Pons (tissue), 1 donor: ENCODE measurements at regions not wholly inside any gene's neighbourhood (a gene's known extent, or its start where the extent isn't known, plus 50 kb on each side); places are given as distances from the start of the nearest gene placed in this dataset.

Experiments used
- DNase-seq: peaks from one replicate; pipeline ENCODE4 v3.0.0-alpha.2; 2016; ENCODE audit warnings: low spot score

DNA sequence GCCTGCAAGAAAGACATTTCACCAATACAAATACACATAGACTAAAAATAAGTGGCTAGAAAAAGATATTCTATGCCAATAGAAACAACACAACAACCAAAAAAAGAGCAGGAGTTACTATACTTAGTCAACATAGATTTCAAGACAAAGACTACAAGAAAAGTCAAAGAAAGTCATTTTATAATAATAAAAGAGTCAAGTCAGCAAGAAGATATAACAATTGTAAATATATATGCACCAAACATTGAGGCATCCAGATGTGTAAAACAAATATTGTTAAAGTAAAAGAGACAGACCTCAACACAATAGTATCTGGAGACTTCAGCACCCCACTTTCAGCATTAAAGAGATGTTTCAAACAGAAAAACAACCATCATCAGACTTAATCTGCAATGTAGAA is 104.6 kb downstream of the AMY1C start:
- no peak for DNase-seq

DNA sequence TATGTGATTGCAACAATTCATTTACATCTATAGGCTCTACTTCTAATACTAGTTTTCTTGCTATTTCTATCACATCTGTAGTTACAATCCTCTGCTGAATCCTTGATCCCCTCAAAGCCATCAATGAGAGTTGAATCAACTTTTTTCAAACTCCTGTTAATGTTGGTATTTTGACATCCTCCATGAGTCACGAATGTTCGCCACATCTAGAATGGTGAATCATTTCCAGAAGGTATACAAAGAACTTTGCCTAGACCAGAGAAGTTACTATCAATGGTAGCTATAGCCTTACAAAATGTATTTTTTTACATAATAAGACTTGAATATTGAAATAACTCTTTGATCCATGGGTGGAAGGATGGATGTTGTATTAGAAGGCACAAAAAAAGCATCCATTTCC is 110.0 kb downstream of the AMY1C start:
- no peak for DNase-seq

DNA sequence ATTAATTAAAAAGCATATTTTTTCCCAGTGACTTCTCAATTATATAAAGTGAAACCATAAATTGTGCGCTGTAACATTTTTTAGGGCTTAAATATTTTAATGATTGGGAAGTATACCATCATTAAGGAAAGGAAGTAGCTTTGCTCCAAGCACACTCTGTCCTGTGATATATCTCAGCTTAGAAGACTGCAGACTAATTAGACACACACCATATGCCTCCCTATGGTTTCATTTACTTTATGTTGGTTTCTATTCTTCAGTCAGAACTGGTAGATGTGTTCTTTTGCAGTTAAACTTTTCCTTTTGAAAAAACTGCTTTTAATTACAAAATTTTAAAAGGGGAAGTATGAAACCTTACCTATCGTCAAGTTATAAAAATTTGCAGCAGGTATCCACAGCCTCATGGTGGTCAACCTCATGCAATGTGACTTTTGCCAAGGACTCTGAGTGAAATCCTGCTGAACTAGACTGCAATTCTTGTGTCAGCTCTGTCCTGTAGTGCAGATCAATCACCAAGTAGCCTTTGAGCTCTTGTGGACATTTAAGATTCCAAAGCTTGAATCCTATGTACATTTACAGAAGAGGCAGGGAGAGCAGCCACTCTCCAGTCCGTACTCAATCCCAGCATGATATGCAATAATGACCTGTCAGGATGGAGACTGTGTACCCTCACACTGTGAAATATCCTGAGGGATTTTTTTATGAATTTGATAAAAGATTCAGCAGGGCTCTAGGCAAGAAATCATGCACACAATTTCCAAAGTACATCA is 149.1 kb downstream of the AMY1C start:
- DNase-seq, result no peak

DNA sequence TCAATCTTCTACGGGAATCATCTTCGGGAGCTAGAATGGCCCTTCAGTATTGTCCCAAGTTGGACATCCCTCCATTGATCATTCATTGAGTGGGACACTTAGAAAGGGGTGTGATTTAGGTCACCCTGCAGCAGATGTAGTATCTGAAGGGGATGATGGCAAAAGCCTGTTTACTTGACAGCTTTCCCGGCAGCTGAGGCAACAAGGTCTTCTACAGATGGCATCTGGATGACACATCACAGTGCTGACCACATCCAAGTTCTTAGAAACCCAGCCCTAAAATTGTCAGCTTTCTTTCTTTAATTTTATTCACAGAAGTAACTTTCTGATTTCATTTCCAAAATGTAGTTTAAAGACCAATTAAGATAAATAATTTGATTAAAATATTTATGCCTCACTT is 150.3 kb downstream of the AMY1C start:
- DNase-seq, result no peak

DNA sequence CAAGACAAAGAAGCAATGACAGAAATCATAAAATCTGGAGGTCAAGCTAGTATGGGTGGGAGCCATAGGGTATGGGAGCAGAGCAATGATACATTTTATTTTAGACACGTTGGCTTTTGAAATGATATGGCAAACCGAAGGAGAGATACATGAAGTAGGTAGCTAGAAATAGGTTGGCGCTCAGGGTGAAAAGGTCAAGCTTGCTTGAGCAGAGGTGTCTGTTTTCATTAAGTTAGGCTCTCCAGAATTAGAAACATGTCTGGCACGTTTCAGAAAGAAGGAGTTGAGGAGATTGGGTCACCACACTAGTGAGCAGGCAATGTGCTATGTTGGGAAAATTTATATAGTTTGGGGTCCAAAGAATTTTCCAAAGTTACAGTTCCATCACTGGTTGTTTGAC is 151.4 kb downstream of the AMY1C start:
- no peak for DNase-seq

DNA sequence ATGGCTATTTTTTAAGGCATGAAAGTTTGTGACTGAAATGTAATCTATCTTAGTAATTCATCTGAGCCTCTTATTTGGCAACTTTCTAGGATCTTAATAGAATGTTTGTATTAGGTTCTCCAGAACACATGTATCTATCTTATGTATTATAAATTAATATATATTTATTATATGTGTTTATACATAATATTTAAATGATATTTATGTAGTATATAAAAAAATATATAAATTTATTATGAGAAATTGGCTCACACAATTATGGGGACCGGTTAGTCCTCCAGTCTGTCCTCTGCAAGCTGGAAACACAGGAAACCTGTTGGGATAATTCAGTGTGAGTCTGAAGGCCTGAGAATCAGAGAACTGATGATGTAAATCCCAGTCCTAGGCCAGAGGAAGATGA is 155.7 kb downstream of the AMY1C start:
- DNase-seq, result no peak

DNA sequence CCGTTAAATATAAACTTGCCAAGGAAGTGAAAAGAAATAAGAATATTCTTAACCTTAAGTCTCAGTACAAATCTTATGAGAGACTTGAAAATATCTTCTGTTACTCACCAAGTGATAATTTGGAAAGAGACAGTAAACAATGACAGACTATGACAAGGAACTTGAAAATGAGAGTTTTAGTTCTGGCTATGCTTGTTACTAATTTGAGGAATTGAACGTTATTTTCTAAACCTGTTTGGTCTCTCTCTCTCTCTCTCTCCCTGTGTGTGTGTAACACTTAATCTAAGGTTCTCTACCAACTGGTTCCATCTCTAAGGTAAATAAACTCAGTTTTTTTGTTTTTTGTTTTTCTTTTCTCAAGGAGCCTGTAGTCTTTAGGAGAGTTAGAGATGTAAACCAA is 161.8 kb downstream of the AMY1C start:
- no peak for DNase-seq

DNA sequence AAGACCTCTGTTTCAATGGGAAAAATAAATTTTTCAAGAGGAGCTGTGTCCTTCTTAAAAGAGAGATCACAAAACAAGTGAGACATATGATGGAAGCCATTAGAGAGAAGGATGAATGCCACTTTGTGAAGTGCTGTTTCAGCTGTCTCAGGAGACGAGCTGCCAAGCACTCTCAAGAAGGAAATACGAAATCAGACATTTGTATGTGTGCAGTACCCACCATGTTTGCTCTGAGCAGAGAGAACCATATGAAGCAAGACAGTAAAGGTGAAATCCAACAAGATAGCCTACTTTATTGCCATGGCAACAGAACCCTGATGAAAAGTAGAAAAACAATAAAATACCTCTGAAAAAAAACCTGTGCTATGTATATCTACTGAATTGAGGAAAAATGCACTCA is 168.1 kb downstream of the AMY1C start:
- DNase-seq, result no peak

DNA sequence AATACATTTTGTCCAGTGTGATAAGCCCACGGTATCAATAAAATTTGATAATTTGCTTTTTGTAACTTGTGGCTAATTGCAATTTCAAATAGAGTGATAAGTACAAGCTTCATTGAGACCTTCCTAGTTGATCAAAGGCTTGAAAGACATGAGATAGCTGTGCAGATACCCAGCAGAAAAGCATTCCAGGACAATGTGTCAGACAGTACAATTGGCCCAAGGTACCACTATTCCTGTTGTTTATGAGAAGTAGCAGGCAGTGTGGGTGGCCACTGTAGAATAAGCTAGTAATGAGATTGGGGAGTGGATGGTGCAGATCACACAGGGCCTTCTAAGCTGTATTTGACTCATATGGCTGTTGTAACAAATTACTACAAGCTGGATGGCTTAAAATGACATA is 182.2 kb downstream of the AMY1C start:
- DNase-seq, result no peak

DNA sequence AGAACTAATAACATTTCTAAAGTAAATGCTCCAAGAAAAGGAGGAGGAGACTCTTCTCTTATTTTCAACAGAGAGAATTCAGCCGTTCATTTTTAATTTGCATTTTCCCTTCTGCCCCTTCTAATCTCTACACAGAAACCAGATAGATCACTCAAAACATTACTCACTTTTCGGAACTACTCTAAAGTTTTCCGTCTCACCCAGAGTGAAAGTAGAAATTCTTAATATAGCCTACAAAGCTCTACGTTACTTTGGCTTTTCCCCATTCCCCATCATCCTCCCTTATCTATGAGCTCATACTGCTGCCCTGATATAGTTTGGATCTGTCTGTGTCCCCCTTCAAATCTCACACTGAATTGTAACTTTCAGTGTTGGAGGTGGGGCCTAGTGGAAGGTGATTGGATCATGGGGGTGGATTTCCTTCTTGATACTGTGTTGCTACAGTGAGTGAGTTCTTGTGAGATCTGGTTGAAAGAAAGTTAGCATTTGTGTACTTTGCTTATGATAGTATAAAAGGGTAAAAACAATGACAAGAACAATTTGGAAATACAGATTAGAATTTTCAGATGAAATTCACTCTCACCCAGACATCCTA is 188.2 kb downstream of the AMY1C start:
- no peak for DNase-seq

DNA sequence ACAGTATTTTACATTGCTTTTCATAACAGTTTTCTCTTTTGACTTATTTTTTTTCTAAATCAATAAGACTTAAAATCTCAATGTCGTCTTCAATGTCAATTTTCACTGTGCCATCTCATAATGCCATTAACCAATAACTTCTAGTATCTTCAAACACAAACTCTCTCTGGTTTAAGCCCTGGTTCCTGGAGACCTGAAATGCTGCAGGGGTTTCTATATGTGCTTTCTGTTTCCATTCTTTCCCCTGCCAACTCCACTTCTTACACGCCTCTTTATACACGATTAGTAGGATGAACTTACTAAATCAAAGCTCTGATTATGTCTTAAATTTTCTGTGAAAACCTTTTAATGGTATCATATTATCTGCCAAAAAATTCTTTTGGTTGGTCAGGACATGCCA is 191.4 kb downstream of the AMY1C start:
- no peak for DNase-seq

DNA sequence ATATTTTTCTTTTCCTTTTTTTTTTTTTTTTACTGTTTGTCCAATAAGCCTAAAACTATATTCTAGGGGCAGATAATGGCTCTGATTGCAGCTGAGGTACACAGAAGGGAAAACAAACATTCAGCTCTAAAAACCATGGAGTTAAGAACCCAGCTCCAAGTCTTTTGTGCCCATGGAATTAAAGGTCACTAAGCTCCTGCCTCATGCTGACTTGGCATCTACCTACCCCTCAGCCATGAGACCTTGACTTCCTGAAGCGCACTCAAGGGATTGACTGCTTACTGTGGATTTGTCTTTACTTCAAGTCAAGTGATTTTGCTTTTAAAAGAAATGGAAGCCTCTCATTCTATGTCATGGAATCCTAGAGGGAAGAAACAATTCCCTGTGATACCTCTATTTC is 192.3 kb downstream of the AMY1C start:
- DNase-seq, result no peak

DNA sequence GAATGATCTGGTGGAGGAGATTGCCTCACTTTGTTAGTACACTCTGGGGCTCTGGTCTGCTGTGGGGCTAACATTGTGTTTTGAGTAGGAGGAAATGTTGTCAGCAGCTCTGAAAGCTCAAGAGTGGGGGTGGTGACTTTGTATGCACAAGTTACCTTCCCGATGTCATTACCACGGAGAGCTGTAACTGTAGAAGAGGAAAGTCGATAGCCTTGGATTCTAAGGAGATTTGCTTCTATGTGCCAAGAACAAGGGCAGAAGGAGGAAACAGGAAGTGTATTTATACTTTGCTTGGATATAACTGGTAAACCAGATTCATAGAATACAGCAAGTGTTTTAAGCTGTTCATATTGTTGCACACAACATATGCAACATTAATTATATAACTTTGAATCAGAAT is 196.1 kb downstream of the AMY1C start:
- no peak for DNase-seq

DNA sequence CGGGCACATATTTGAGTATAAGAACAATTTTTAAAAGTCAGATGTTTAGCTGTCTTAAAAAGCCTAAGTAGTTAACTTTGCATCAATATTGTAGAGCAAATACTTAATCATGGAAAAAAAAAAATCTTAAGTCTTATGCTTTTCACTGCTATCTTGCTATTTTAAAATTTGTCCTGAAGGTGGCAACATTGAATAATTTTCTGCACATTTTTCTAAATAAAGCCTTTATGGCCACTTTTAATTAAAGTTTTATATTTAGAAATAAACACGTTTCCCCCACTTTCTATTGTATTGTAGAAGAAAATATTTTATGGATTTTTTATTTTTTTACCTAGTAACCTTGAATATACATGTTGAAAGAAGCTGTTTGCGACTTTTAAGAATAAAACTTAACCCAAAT is 198.8 kb downstream of the AMY1C start:
- DNase-seq, result peak; percentile 30

DNA sequence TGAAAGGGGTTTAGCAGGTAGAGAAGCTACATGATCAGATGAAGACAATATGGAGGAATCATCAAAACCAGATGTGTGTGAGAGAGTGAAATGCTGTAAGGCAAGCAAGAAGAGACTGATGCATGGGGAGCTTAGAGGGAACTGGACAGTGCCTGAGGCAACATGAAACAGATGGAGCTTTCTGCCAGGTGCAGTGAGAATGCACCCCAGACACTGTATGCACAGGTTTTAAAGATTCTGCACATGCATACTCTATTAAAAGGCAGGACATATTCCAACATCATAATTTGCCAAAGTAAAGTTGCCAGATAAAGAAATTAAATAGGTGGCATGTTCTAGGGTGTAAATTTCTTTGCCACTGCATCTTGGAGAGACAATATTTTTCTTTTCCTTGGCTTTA is 200.1 kb downstream of the AMY1C start:
- no peak for DNase-seq

DNA sequence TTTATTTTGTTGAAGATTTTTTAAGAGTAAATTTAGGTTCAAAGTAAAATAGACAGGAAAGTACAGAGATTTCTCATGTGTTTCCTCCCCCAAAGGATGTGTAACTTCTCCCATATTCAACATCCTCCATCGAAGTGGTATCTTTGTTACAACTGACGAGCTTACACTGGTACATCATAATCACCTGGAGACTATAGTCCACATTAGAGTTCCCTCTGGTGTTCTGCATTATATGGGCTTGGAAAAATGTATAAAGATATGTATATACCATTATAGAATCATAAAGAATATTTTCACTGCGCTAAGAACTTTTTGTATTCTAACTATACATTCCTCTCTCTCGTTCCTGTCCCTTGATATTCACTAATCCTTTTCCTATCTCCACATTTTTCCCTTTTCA is 203.7 kb downstream of the AMY1C start:
- no peak for DNase-seq

DNA sequence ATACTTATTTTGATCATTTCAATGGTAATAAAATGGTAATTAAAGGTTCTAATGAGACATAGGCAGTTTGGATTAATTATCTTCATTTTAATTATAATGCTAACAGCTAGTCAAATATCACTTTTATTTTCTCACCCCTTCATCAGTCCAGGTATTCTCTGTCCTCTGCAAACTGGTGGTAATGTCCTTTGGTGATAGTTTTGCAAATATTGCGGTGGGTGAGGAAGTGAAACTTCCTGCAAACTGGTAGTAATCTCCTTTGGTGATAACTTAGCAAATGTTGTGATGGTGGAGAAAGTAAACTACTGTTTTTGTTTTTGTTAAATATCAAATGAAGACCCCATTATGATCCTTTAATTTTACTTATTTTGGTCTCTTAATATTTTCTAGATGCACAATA is 209.0 kb downstream of the AMY1C start:
- DNase-seq, result no peak

DNA sequence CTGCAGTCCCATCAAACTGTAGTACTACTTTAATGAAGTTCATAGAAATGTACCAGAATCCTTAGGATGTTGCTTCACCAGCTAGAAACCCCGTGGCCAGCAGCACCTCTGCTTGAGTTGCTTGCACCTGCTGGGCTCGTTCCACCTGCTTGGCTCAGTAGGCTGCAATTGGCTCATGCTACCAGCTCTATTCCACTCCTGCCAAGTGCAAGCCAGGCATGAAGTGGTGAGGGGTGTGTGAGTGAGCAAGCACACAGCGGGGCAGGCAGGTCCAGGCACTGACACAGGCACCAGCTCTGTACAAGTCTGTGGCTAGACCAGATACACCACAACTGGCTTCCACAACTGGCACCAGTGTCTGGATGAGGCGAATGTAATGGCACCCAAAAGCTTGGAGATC is 209.9 kb downstream of the AMY1C start:
- no peak for DNase-seq

DNA sequence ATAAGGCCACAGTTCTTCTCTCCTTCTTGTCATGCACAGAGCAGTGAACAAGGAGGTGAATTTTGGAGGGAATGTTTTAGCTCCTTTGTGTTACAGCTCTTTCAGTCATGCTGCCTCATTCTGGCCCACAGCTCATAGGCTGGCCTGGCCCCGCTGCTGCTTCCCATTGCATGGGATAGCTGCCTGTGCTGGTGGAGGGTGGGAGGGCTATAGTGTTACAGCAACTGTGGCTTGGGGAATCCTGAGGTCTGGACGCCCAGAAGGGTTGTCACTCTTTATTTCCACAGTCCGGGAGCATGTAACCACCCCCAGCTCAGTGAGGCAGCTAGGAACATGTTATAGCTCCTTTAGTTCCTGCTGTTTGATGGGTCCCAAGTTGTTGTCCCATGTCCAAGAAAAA is 210.3 kb downstream of the AMY1C start:
- no peak for DNase-seq

DNA sequence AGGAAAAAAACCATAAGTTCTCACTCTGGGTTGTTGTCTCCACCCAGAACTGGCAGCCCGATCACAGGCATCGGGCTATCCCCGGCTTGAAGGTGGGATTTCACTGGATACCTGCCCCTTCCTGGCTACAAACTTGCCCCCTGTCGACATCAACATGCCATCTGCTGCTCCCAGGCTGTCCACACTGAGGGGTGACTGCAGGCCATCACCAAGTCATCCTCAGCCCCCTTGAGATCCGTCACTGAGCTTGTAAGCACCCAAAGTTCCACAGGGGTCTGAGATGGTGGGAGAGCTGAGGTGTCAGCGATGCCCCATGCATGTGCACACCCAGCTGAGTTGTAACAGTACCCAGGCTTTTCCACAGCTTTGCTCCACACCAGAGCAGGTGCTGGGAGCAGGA is 211.0 kb downstream of the AMY1C start:
- DNase-seq, result no peak

DNA sequence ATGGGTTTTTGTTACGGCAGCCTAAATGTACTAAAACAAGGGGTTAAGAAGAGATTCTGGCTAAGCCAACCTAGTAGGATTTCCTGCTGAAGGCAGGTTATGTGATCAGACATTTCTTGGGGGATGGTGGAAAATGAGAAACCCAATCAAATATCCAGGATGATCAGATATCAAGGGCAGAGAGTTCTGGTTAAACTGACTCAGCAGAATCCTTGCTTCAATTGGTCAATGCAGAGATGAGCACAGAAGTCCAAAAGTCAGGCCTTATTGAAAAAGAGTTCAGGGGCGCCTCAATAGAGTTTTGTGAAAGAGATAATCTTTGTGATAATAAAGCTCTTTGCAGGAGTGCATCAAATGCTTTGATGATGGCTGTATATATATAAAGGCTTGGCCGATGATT is 237.1 kb downstream of the AMY1C start:
- DNase-seq, result no peak

DNA sequence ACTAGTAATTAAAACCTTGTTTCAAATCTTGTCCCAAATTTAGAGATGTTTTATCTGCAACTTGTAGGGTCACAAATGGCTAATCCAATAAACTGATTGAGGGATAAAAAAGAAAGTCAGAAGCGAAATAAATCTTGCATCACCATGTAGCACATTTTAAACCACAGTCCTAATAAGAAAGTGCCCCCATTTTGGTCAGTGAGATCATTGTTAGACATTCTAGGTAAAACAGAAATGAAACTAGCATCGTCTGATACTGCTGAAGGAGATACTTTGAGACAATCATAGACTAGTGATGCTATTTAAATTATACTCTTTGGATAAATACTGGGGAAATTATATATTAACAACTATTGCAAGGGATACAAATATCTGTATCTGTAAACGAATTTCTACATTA is 247.9 kb downstream of the AMY1C start:
- no peak for DNase-seq

DNA sequence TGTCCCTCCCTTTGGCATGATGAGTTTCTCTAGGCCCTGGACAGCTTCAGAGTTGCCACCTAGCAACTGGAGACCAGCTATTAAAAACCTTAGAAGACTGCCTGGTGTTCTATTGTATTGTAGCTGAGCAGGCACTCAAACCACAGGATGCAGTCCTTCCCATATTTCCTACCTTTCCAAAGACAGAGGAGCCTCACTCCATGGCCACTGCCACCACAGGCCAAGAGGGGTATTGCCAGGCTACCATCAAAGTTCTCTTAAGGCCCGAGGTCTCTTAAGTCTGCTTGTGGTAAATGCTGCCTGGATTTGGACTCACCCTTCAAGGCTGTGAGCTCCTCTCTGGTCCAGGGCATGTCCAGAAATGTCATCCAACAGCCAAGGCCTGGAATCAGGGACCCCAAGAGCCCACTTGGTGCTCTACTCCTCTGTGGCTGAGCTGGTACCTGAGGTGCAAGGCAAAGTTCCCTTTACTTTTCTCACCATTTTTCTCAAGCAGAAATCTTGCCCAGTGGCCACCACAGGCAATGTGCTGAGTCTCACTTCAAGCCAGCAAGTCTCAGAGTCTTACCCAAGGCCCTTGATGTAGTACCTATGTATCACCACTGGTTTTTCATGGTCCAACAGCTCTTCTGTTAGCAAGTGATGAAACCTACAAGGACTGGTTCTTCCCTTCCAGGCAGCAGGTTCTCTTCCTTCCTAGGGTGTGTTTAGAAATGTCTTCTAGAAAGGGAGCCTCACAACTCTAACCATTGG is 269.4 kb downstream of the AMY1C start:
- no peak for DNase-seq

DNA sequence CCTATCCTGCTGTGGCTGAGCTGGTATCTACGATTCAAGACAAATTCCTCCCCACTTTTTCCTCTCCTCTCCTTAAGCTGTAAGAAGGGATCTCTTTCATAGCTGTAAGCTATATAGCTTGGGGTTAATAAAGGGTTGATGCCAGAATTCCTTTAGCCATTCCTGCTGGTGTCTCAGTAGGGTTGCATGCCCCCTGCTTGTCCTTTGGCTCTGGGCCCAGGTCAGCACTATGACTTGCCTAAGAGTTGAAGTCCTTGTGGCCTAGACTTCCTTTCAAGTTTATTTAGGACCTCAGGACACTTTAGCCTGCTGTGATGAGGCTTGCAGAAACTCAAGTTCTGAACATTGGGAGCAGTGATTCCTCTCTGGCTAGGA is 270.0 kb downstream of the AMY1C start:
- DNase-seq, result no peak
